Small intestine (tissue), 7 donors: ENCODE measurements at regions not wholly inside any gene's neighbourhood (a gene's known extent, or its start where the extent isn't known, plus 50 kb on each side); places are given as distances from the start of the nearest gene placed in this dataset.
A peak's percentile ranks its signal among the peaks of the same experiment; 100 is the strongest.

Experiments
- DNase-seq, 2 donors: peaks; one replicate each; pipeline versions ENCODE4 v3.0.0 to v3.0.0-alpha.2; 2013
- FAIRE-seq: peaks from 2 replicates; lab custom pipeline; 2012; peaks lifted over from hg19 to GRCh38; lab: Jason Lieb, UNC
- H3K27ac ChIP-seq, 3 donors: one replicate each; pipeline ENCODE4 v1.5.1; 2013; ENCODE audit warnings: low read length in 2 of 3, mild to moderate bottlenecking in 2 of 3, control low read depth in 1 of 3, inconsistent platforms in 1 of 3, low read depth in 1 of 3, moderate library complexity in 1 of 3
- H3K27me3 ChIP-seq, 3 donors: one replicate each; pipeline ENCODE4 v1.6.1; 2013; ENCODE audit warnings: low read length in 3 of 3, inconsistent platforms in 1 of 3; ENCODE audit not compliant: control insufficient read depth in 3 of 3, insufficient read depth in 3 of 3
- H3K36me3 ChIP-seq, 3 donors: one replicate each; pipeline ENCODE4 v1.6.1; 2013; ENCODE audit warnings: low read length in 3 of 3, inconsistent platforms in 1 of 3, low read depth in 1 of 3, mild to moderate bottlenecking in 1 of 3, moderate library complexity in 1 of 3; ENCODE audit not compliant: control insufficient read depth in 3 of 3, insufficient read depth in 2 of 3
- H3K4me1 ChIP-seq, 3 donors: one replicate each; pipeline ENCODE4 v1.6.1; 2013; ENCODE audit warnings: low read length in 2 of 3, inconsistent platforms in 1 of 3, low read depth in 1 of 3, mild to moderate bottlenecking in 1 of 3, moderate library complexity in 1 of 3; ENCODE audit not compliant: control insufficient read depth in 3 of 3, insufficient read depth in 2 of 3
- H3K4me3 ChIP-seq, 3 donors: one replicate each; pipeline ENCODE4 v1.5.1; 2013; ENCODE audit warnings: low read length in 3 of 3, control low read depth in 1 of 3, inconsistent platforms in 1 of 3, low read depth in 1 of 3, mild to moderate bottlenecking in 1 of 3, moderate library complexity in 1 of 3
- H3K9me3 ChIP-seq, 2 donors: one replicate each; pipeline ENCODE4 v1.6.1; 2013; ENCODE audit warnings: low read depth in 1 of 2, low read length in 1 of 2; ENCODE audit not compliant: control insufficient read depth in 2 of 2, insufficient read depth in 1 of 2
- WGBS, 3 donors: extraction: QIAGEN DNeasy Blood & Tissue Kit; methylation state at CpG; one replicate each; pipeline ENCODE4 v1.1.7; 2013; 5-methylcytosine and 5-hydroxymethylcytosine counted together
- donor health status: healthy with polysubstance abuse.
- donor health status: control.
- donor health status: control.
- donor health status: Bipolar disorder and iron deficiency.
- donor health status: healthy.

GRCh38 chr1:53385276-53386225 lies 57.7 kb upstream of the LRP8 start:
- Histone ChIP-seq H3K27me3 (peaks cover 0 to 2% (median 0%) of the 10 kb centered on the region in 3 donors), H3K27ac (no peak overlapping the region), H3K4me1 (no peaks in the 10 kb centered on the region), H3K36me3 (no peaks in the 10 kb centered on the region), H3K4me3 (no peak overlapping the region), H3K9me3 (peaks cover 0 to 3% of the 10 kb centered on the region in 2 donors)
- 75 to 78% (median 75%) methylated on average over 11 of the region's 11 CpGs for WGBS, 3 donors
- DNase-seq (no peak), FAIRE-seq (no peak)

- WGBS, 3 donors: 91 to 95% (median 93%) methylated on average over 4 of the region's 4 CpGs
- no peaks in the 10 kb centered on the region for H3K4me1 ChIP-seq
- DNase-seq (no peak), FAIRE-seq (no peak)
- H3K36me3 ChIP-seq: no peaks in the 10 kb centered on the region
- no peaks in the 10 kb centered on the region for H3K27me3 ChIP-seq
- H3K27ac ChIP-seq: no peak overlapping the region
- H3K9me3 ChIP-seq: peaks cover 0 to 3% of the 10 kb centered on the region in 2 donors
- no peak overlapping the region for H3K4me3 ChIP-seq
Observed at GRCh38 chr1:53388963-53389362, 61.1 kb upstream of the LRP8 start.

DNA sequence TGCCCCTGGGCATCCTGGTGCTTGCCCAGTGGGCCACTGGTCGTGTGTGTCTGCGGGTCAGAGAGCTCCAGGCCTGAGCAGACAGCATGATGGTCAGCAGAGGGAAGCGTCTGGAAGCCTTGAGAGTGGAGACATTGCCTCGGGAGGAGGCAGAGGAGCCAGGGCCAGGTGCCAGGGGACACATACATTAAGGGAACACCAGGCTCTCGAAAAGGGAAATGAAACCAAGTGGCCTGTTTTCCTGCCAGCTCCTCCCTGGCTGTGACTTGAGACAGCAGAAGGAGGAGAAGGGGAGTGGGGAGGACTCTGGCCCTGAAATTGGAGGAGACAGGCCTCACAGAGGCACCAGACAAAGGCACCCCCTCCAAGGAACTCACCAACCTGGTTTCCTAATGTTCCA lies 62.4 kb upstream of the LRP8 start:
- H3K9me3 ChIP-seq: peaks cover 0 to 3% of the 10 kb centered on the region in 2 donors
- no peak for FAIRE-seq

DNA sequence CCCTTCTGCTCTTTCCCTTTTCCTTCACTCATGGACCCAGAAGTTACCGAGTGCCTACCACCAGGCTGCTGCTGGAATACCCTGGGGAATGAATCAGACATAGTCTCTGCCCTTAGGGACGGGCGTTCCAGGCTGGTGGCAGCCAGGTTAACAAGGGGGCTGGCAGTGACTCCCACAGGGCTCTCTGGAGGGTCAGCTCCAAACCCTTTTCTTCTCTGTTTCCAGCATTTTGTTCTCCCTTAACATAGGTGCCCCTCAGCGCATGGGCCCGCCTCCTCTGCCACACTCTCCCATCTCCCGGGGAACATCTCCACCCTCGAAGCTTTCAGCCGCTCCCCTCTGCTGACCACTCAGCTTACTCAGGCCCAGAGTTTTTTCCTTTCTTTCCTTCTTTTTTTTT lies 62.9 kb upstream of the LRP8 start:
- H3K27ac ChIP-seq: no peak overlapping the region
- H3K9me3 ChIP-seq: peaks cover 0 to 3% of the 10 kb centered on the region in 2 donors
- FAIRE-seq (no peak), DNase-seq (no peak)
- no peak overlapping the region for H3K4me3 ChIP-seq
- no peaks in the 10 kb centered on the region for H3K36me3 ChIP-seq
- H3K4me1 ChIP-seq: no peaks in the 10 kb centered on the region
- H3K27me3 ChIP-seq: no peaks in the 10 kb centered on the region
- 87 to 90% (median 89%) methylated on average over 8 of the region's 8 CpGs for WGBS, 3 donors

More for the DNA sequence above, 62.4 kb upstream of the LRP8 start:
- no peaks in the 10 kb centered on the region for H3K4me1 ChIP-seq
- no peaks in the 10 kb centered on the region for H3K27me3 ChIP-seq
- no peaks in the 10 kb centered on the region for H3K36me3 ChIP-seq
- peak; percentile 19 to 36 for DNase-seq
- H3K27ac ChIP-seq: no peak overlapping the region
- H3K4me3 ChIP-seq: no peak overlapping the region
- 39 to 50% (median 41%) methylated on average over 5 of the region's 5 CpGs for WGBS, 3 donors

DNA sequence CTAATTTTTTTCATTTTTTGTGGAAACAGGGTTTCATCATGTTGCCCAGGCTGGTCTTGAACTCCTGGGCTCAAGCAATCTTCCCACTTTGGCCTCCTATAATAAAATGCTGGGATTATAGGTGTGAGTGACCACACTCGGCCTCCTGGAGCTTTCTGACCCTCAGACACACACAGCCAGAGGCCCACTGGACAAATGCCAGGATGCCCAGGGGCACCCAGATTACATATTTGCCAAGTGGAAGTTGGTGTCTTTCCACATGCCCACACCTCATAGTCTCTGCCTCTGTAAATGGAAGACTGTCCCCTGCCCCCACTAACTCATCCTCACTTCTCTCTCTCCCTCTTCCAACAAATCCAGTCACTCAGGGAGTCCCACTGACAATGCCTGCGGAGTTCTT lies 63.4 kb upstream of the LRP8 start:
- 70 to 83% (median 80%) methylated on average over 2 of the region's 2 CpGs for WGBS, 3 donors

GRCh38 chr1:53391982-53392381 lies 64.1 kb upstream of the LRP8 start:
- Histone ChIP-seq H3K27me3 (no peaks in the 10 kb centered on the region), H3K4me1 (no peaks in the 10 kb centered on the region), H3K4me3 (no peak overlapping the region), H3K36me3 (no peaks in the 10 kb centered on the region), H3K9me3 (no peaks in the 10 kb centered on the region), H3K27ac (no peak overlapping the region)
- FAIRE-seq (no peak), DNase-seq (no peak)

More for the DNA sequence above, 63.4 kb upstream of the LRP8 start:
- DNase-seq: no peak
- H3K4me1 ChIP-seq: no peaks in the 10 kb centered on the region
- H3K27ac ChIP-seq: no peak overlapping the region
- FAIRE-seq: no peak
- H3K36me3 ChIP-seq: no peaks in the 10 kb centered on the region
- peaks cover 0 to 3% of the 10 kb centered on the region in 2 donors for H3K9me3 ChIP-seq
- H3K4me3 ChIP-seq: no peak overlapping the region
- H3K27me3 ChIP-seq: no peaks in the 10 kb centered on the region

GRCh38 chr1:53392460-53392859 lies 64.6 kb upstream of the LRP8 start:
- Histone ChIP-seq H3K4me1 (no peaks in the 10 kb centered on the region), H3K36me3 (no peaks in the 10 kb centered on the region), H3K27ac (no peak overlapping the region), H3K9me3 (no peaks in the 10 kb centered on the region), H3K27me3 (no peaks in the 10 kb centered on the region), H3K4me3 (no peak overlapping the region)
- FAIRE-seq: no peak
- 70 to 86% (median 70%) methylated on average over 13 of the region's 13 CpGs for WGBS, 3 donors
- DNase-seq: no peak

DNA sequence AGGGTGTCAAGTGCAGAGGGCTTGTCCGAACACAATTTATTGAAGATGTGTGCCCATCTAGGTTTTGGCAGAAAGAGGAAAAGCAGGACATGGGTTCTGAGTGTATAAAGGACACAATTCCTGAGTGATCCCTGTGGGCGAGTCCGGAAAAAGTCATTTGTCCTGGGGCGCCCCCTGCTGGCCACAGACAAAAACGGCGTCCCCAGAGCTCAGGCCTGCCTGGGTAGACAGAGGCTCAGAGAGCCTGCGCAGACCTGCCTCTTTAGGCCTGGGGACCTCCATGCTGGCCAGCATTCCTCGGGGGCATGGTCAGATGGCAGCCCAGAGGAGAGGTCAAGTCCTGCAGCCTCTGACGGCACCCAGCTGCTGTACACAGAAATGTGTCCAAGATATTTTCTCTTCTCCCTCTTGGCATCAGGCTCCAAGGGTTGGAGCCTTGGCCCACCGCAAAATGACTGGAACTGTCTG lies 65.5 kb upstream of the LRP8 start:
- no peak for FAIRE-seq
- no peaks in the 10 kb centered on the region for H3K27me3 ChIP-seq
- 15 to 17% (median 16%) methylated on average over 10 of the region's 10 CpGs for WGBS, 3 donors

More for the DNA sequence above, 65.5 kb upstream of the LRP8 start:
- Histone ChIP-seq H3K4me3 (no peak overlapping the region), H3K9me3 (no peaks in the 10 kb centered on the region), H3K4me1 (no peaks in the 10 kb centered on the region), H3K27ac (no peak overlapping the region), H3K36me3 (no peaks in the 10 kb centered on the region)
- peak; percentile 72 to 79 for DNase-seq
